Inferior parietal cortex (tissue), 1 donor: ENCODE measurements at regions not wholly inside any gene's neighbourhood (a gene's known extent, or its start where the extent isn't known, plus 50 kb on each side); places are given as distances from the start of the nearest gene placed in this dataset.
"Not testable (repeated sequence)": the region's sequence is repeated elsewhere in the genome, so short reads cannot be mapped to it uniquely, and the experiment has no call there.

Experiments used
- DNase-seq: peaks from one replicate; pipeline ENCODE4 v3.0.0-alpha.2; 2016; ENCODE audit errors: extremely low spot score

DNA sequence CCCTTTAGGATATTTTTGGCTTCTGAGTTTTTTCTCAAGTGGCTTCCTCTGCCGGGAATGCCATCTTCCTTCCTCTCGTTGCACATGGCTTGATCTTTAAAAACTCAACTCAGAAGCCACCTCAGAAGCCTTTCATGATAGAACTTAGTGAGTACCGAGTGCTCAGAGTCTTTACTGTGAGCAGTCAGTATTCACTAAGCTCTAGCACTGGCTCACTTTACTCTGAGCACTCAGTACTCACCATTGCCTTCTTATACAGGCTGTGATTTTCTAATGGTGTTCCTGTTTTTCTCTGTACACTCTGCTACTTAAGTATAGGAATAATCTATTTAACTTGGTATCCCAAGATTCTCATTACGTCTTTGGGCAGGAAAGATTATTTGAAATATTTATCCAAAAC is 116.2 kb downstream of the PFDN4 start:
- DNase-seq, result no peak

DNA sequence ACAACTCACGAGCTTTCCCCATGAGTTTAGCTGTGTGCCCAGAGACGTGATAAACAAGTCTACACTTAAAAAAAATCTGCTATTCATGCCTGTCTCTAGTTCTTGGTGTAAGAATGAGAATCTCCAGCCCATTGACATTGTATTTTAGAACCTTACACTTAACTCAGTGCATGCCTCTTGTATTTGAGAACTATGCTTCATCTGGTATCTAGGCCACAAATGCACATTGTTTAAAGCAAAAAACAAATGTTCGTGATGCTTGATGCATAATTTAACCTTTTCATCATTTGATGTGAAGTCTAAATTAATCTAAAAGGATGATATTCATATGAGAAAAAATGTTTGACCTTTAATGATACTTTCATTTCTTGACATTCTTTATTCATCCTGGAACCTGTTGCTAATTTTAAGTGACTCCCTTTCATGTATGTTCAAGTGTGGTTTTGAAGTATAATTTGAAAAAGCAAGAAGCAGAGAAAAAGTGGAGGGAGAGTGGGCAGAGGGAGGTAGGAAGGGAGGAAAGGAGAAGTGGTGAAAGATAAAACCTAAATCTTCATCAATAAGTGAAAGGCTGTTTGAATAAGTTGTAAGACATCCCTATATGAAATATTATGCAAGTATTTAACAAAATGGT is 116.9 kb downstream of the PFDN4 start:
- DNase-seq, result no peak

DNA sequence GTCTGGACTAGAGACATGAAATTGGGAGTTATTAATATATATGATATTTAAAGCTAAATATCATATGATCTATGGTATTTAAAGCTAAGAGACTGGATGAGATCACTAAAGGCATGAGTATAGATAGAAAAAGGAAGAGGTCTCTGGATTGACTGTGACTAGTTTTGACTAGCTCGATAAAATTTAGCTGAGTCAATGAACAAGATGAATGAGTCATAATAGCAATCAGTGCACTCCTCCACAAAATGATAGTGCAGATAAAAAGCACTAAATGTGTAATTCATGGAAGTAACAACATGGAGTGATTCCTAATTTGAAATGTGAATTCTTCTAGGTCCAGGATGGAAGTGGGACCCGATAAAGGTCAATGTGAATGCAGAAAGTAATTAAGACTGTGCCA is 127.4 kb downstream of the PFDN4 start:
- DNase-seq, result no peak

DNA sequence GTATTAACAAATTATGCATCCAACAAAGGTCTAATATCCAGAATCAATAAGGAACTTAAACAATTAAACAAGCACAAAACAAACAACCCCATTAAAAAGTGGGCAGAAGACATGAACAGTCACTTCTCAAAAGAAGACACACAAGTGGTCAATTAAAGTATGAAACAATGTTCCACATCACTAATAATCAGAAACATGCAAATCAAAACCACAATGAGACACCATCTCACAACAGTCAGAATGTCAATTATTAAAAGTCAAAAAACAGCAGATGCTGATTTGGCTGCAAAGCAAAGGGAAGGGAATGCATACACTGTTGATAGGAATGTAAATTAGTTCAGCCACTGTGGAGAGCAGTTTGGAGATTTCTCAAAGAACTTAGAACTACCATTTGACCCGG is 129.3 kb downstream of the PFDN4 start:
- DNase-seq, result no peak

DNA sequence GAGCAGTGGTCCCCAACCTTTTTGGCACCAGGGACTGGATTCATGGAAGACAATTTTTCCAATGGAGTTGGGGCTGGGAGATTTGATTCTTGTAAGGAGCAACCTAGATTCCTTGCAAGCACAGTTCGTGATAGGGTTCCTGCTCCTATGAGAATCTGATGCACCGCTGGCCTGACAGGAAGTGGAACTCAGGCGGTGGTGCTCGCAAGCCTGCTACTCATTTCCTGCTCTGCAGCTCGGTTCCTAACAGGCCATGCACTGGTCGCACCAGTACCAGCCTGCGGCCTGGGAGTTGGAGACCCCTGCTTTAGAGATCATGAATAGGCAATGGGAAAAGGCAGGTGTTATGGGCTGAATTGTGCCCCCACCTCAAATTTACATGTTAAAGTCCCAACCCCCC is 131.2 kb downstream of the PFDN4 start:
- DNase-seq, result no peak

DNA sequence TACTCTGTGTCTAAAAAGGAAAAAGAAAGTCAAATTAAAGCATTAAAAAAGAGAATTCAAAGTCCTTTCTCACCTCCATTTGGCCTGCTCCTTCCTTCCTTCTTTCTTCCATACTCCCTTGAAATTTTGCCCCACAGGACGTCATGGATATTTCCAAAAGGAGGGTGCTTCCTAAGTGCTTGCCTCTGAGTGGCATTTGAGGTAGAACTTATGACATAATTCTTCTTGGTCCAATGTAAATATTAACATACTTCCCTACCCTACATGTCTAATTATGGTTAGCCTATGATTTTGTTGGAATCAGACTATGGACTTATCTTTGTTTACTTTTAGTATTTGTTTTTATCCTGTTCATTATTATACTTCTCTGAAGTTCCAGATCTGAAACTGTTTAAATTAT is 132.3 kb downstream of the PFDN4 start:
- no peak for DNase-seq

DNA sequence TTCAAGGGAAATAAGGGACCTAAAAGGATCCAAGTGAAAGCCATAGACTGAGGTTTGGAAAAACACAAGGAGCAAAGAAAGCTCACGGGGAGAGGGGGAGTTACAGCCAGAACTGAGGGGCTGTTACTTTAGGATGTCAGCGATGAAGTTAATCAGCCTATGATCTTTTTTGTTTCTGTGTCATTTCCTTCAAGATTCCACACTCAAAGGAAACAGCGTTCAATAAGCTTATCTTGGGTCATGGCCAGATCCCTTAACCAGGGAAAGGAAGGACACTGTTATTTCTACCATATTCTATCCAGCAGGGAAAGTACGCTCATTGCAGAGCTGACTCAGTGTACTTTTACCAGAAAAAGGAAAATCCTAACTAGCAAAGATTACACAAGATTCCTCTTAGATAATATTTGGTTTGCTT is 132.8 kb downstream of the PFDN4 start:
- no peak for DNase-seq

DNA sequence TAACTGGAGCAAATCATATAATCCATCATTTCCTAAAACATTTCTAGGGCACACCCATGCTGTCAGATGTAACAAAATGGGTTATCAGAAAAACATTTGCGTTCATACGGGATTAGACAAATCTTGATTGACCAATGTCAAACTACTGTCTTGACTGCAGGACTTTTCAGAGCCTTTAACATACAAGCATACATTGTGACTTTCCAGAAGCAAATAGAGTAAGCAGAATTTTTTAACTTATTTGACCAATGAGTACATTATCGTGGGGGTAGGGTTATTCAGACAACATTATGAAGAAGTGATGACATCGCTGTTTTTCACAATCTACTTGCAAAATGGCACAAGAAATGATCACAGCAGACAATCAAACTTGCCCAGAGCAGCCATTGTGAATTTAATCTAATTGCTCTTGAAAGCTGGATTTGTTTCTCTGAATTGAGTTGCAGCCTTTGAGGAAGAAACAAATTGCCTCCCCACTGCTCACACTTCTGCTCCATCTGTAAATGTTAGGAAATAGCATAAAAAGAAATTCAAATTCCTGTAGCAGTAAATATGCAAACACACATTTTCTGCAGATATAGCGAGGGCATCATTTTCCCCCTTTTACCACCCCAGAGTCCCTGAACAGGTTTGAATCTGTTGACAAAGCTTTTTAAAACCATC is 133.0 kb upstream of the DOK5 start:
- DNase-seq, result no peak

DNA sequence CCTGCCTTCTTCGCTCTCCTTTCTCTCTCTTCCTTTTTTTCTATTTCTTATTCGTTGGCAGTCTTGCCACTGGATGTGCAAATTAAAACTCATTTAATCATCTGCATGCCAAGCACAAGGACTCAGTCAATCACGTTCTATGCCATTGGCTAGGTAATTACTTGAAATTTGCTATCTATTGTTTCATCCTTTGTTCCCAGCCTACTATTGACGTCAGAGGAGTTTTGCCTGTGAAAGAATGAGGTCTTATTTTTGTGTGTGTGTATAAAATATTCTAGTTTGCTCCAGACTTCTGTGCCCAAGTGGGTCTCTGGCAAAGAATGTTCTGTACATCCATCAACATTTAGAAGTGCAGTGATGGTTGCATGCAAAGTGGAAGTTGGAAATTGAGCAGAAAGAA is 132.3 kb upstream of the DOK5 start:
- DNase-seq, result no peak

DNA sequence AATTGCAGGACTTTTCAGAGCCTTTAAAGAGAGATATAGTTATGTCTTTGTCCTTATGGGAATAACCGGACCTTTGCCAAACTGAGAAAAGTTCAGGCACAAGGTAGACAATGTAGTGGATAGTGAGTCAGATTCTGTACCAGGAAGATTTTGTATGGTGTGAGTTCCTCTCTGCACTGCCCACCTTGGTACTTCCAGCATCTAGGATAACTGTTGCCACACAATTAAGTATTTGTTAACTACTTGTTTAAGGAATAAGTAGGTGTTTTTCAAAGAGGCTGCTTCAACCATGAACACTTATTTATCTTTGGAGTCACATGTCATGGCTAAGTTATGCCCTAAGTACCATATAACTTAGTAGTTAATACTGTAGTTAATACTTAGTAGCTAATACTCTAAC is 131.8 kb upstream of the DOK5 start:
- DNase-seq, result no peak

DNA sequence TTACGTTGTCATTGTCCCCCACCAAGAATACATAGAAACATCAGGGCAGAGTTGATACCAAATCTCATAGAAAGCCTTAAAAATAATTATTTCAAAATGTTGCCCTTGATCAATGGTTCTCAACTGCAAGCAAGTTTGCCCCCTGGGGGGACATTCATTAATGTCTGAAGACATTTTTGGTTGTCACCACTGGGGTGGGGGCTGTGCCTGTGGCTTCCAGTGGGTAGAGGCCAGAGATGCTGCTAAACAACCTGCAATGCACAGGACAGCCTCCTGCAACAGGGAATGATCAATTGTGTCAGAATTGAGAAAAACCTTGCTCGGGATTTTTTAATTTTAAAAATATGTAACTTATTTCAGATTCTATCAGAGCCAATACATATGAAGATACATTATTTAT is 130.6 kb upstream of the DOK5 start:
- no peak for DNase-seq

DNA sequence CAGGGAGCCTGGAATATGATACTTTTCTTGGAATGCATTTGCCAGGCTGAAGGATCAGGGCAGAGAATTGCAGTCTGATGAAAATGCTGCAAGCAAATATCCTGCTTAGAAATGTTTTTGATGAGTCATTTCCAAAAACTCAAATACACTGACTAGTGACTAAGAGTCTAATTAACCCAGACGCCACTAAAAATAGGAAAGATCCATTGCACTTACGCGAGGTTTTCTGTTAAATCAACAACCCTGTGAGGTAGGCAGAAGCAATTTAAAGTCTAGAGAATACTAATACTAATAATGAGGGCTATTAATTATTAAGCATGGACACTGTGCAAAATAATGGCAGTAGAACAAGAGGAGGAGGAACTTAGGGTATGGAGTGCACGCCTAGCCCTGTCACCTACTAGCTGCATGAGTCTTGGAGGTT is 130.1 kb upstream of the DOK5 start:
- DNase-seq, result peak; percentile 3

DNA sequence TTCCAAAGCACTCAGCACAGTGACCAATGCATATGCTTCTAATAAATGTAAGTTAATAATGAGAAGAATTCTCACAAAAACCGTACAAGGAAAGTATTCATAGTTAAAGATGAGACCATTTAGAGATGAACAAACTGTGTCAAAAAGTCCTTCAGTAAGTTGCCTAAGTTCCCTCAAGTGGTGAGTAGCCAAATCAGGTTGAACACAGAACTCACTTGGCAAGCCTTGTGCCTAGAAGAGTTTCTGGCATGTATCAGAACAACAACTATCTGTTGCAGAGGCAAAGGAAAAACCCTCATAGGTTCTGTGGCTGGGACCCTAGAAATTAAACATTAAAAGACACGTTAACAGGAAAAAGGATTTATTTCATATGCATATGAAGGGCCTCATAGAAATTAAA is 129.6 kb upstream of the DOK5 start:
- no peak for DNase-seq

DNA sequence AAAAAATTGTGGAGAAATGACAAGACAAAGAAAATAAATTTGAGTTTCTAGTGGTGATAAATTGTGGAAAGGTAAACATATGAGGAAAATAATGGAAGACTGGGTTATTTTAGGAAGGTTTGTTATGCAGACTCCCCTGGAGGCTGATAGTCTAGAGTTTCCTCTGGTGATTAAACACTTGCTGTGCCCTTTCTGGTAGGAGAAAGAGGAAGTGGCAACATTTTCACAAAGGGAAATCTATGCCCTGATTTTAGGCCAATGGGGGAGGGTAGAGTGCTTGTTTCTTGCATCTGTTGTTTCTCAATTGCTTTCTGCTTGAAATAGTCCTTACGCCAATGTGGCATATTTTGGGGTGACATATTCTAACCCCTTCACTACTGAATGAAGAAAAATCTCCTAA is 129.1 kb upstream of the DOK5 start:
- DNase-seq, result no peak

DNA sequence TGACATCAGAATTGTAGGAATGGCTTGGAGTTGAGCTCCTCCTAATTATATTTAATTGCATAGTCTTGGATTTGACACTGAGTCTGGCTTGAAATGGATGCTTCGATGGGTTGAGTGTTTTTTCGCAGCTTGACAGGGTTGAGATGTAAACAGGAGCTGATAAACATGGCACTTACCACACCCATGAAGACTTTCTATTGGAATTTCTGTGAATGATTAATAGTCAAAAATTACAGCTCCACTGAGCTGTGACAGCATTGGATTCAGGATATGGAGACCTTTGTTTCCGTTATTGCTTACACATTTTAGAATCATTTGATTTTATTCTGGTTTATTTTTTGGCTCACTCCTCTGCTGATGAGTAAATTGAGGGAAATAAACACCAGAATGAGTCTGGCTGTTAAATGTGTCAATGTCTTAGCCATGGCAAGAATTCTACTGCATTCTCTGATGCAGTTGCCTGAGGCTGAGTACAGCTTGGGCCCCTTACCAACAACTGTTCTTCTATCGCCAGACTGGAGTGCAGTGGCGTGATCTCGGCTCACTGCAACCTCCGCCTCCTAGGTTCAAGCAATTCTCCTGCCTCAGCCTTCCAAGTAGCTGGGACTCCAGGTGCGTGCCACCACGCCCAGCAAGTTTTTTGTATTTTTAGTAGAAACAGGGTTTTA is 128.1 kb upstream of the DOK5 start:
- DNase-seq, result no peak

DNA sequence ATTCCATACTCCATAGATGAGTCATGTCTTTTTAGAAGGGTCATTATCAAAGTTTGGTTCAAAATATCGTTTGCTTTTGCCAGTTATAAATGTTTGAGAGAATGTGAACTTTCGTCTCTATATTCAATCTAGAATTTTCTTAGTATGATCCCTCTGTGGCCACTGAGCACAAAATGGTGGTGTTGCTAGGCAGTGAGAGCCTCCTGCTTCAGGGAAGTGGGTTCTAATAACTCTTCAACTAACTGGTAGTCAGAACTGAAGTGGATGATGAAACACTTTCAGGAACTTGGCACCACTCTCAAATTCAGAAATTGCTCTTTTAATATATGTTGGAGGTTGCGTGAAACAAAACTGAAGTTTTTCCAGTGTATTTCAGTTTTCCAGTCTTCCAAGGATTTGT is 125.0 kb upstream of the DOK5 start:
- DNase-seq, result no peak

DNA sequence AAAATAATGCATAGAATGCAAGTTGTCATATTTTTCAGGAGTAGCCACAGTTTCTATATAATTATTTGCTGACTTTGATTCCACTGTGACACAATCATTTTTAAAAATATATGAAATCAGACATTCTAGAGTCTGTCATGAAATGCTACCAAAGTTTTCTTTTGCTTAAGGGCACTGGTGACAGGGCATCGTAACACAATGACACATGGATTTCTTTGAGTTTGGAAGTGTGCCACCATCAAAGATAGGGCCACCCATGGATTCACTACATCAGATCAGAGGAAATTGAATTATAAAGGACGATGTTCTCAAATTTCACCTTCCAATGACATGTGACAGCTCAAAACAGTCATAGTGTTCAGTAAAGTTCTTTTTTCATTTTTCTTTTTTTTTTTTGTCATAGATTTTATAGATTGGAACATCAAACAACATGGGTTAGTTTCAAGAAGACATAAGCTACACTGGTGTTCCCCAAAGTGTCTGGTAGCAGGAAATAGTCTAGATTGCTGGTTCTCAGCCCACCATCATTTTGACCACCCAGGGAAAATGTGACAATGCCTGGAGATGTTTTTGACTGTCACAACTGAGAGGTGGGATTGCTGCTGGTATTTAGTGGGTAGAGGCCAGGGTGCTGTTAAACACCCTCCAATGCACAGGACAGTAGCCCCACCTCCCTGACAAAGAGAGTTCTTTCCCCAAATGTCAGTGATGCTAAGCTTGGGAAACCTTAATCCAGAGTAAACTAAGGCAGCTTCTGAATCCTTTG is 123.8 kb upstream of the DOK5 start:
- DNase-seq, result no peak

DNA sequence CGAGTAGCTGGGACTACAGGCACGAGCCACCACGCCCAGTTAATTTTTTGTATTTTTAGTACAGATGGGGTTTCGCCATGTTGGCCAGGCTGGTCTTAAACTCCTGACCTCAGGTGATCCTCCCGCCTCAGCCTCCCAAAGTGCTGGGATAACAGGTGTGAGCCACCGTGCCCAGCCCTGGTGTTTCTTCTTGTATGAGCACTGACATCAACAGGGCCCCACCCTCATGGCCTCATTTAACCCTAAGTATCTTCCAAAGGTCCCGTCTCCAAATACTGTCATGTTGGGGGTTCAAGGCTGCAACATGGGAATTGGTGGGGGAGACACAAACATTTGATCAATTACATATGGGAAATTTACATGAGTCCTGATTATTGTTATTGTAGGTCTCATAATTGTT is 122.9 kb upstream of the DOK5 start:
- DNase-seq, result not testable (repeated sequence)

DNA sequence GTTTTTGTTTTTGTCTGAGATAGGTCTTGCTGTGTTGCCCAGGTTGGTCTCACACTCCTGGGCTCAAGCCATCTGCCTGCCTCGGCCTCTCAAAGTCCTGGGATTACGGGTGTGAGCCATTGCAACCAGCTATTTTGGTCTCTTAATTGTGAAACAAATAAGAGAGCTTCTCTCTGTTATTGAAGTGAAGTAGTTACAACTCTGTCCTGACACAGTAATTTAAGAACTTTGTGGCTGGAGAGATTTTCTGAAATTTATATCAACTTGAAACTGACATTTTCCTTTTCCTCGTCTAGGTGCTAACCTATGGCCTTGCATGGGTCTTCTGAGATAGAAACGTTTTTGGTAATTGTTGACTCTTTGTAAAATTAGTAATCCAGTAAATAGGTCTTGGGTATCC is 122.1 kb upstream of the DOK5 start:
- DNase-seq, result no peak

DNA sequence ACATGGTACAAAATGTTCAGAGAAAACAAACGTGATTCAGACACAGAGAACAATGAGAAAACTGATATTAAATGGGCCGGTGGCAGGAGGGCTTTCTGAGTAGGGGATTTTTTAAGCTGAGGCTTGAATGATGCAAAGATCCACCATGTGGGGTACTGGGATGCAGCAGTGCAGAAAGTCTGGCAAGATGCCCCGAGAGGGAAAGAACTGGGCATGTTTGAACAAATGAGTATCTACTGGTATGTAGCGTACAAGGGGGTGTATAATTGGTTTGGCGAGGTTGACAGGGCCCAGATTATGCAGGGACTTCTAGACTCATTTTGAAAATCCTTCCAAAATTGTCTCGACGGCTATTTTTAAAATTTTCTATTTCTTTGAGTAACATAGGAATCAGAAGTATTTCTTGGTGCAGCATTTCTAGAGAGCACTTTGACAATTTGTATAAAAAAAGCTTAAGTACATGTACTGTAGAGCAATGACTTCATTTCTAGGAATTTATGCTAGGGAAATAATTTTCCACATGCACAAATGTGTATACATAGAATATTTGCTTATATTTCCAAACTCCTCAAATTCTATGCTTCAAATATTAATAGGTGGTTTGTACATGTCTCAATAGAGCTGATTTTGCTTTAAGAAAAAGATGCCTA is 119.6 kb upstream of the DOK5 start:
- DNase-seq, result no peak

DNA sequence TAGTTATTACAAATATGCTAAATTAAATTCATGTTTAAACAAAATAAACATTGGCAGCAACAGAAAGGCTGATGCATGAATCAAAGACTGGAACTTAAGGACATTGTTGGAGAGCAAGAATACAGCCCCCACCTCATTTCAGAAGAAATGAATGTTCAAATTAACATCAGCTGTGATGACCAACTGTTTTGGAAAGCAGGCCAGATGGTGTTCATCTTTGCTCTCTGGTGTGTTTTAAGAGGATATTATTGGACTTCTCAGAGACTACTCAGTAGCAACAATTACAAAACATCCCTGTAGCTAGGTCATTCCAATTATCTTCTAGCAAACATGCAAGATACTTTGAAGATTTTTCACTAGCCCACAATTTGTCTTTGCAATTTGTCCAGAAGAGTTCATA is 118.6 kb upstream of the DOK5 start:
- DNase-seq, result no peak

DNA sequence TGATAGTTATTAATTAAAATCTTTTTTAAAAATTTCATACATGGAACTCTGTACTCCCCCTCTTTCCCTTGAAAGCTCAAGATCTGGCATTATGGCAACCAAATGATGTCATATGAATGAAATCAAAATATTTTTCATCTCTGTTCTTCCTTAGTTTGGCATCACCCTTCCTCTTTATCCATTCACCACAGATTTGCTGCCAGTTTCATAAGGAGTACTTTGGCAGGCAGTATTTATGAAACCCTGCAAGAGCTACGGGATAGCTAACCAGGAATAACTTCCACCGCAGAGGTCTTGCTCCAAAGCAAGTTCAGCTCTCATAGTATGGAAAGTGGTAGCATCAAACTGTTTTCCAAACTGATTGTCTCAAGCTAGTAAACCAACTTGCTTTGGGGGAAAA is 113.9 kb upstream of the DOK5 start:
- DNase-seq, result no peak
